HT-29 (cell line): ENCODE measurements at regions not wholly inside any gene's neighbourhood (a gene's known extent, or its start where the extent isn't known, plus 50 kb on each side); places are given as distances from the start of the nearest gene placed in this dataset.
"Not testable (repeated sequence)": the region's sequence is repeated elsewhere in the genome, so short reads cannot be mapped to it uniquely, and the experiment has no call there.

ENCODE experiments used
- DNase-seq: peaks from one replicate; pipeline ENCODE4 v3.0.0-alpha.2; 2015; ENCODE audit warnings: low spot score

DNA sequence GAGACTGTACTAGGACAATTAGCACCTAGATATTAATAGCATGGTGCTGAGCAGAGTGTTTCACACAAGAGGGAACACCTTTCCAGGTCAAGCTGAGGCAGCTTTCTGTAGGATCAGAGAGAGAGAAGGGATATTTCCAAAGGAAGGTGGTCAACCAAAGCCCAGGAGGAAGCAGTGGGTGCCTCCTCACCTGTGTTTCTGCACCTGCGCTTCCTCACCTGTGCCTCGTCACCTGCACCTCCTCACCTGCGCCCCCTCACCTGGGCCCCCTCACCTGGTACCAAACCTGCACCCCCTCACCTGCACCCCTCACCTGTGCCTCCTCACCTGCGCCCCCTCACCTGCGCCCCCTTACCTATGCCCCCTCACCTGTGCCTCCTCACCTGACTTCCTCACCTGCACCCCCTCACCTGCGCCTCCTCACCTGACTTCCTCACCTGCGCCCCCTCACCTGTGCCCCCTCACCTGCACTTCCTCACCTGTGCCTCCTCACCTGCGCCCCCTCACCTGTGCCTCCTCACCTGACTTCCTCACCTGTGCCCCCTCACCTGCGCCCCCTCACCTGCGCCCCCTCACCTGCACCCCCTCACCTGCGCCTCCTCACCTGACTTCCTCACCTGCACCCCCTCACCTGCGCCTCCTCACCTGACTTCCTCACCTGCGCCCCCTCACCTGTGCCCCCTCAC lies 67.9 kb downstream of the TTLL2 start:
- no peak for DNase-seq

GRCh38 chr6:167393731-167394130 lies 68.8 kb downstream of the TTLL2 start:
- DNase-seq = no peak

DNA sequence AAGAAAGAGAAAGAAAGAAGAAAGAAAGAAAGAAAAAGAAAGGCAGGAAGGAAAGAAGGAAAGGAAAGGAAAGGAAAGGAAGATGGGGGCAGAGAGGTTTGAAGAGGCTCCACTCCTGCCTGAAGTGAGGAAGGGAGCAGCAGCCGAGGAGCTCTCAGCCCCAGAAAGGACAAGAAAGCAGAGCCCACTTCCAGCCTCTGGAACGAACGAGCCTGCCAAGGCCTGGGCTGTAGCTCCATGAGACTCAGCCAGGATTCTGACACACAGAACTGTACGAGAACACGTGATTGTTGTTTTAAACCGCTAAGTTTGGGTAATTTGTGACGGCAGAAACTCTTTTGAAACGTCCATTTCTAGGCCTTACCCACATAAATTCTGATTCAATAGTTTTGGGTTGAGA lies 69.5 kb downstream of the TTLL2 start:
- DNase-seq = no peak

GRCh38 chr6:167394820-167395219 lies 69.9 kb downstream of the TTLL2 start:
- DNase-seq = no peak

GRCh38 chr6:167396068-167396658 lies 71.3 kb downstream of the TTLL2 start:
- no peak for DNase-seq

DNA sequence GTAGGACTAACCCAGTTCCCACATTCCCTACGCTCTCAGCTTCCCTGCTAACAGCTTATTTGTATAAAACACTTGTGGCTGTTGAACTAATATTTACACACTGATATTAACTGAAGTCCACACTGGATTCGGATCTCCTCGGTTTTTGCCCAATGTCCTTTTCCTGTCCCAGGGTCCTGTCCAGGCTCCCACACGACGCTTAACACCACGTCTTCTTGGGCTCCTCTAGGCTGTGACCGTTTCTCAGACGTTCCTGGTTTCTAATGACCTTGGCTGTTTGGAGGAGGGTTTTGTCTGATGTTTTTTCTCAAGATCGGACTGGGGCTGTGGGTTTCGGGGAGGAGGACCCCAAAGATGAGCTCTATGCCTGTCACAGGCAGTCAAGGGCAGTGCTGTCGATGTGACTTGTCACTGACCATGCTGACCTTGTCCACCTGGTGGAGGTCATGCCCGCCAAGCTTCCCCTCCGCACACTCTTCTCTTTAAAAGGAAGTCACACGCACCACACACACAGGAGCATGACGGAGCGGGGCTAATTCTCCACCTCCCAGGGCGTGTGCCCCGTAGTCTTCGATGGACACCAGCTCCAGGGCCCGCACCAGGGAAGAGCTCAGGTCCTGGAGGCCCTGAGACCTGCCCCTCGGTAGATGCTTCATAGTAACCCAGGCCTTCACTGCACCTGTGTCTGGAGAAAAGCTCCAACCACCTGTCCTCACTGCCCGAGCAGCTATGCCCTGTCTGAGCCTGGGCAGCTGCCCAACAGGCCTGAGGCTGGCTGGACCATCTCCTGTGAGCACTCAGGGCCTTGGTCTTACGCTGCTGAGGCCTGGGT lies 72.0 kb downstream of the TTLL2 start:
- DNase-seq = no peak

DNA sequence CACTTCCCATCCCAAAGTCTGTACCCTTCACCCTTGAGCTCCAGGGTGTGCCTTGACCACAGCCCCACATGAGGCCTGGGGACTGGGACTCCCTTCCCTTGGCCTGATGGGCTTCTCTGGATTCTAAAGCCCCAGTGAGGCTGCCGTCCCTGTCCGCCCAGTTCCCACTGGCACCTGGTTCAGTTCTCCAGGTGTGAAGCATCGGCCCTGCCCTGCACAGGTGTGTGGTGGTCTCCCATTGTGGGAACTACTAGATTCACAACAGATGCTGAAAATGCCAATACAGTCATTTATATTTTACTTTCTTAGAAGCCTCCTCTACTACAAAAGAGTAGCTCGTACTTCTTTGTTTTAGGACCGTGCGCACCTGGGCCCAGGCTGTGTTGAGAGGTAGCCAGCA lies 72.8 kb downstream of the TTLL2 start:
- DNase-seq = no peak

DNA sequence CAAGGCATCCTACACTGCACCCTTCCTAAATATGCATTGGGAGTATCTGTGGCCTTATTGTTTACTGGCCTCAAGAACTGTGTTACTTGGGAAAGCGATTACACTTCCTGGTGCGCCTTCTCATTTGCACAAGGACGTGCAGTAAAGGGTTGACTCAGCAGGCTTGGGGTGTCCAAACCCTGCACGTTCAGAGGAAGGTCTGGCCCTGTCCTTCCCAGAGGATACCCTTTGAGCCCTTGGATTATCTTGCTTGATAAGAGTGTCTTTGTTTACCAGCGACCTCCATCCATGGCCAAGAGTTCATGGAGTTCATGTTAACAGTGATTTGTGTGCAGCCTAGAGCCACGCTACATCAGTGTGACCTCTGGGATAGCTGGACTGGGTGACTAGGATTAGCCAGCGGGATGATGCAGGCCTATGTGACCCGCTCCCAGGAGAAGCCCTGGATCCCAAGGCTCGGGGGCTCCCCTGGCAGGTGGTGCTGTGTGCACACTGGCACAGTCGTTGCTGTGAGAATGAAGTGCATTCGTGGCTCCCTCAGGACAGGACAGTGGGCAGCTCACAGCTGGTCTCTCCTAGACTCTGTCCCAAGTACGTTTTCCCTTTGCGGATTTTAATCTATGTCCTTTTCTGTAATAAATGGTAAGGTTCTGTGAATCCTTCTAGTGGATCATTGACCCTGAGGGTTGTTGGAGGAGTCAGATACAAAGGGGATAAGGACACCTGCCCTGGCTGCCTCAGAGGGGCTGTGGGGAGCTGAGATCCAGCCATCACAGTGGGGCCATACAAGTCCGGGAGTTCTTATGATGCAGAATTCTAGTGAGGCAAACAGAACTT lies 73.5 kb downstream of the TTLL2 start:
- DNase-seq = no peak

GRCh38 chr6:167399051-167399387 lies 74.1 kb downstream of the TTLL2 start:
- no peak for DNase-seq

DNA sequence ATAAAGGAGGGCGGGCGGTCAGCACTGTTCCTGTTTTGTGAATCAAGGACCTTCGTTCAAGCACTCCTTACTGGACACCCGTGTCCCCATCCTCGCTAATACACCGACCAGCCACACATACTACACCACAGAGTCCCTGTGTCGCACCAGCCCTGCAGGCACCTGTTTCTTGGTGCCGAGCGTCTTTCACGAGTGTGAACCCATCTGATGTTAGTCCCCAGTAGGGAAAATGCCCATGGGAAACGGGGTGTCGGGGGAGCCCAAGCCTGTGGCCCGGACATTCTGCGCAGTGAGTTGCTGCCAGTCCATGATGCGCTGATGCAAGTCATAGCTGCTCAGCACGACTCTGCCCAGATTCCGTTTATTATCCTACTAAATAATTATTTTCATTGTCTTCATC lies 74.7 kb downstream of the TTLL2 start:
- no peak for DNase-seq

- DNase-seq = no peak
Observed at GRCh38 chr6:167400482-167401138, 75.7 kb downstream of the TTLL2 start.

DNA sequence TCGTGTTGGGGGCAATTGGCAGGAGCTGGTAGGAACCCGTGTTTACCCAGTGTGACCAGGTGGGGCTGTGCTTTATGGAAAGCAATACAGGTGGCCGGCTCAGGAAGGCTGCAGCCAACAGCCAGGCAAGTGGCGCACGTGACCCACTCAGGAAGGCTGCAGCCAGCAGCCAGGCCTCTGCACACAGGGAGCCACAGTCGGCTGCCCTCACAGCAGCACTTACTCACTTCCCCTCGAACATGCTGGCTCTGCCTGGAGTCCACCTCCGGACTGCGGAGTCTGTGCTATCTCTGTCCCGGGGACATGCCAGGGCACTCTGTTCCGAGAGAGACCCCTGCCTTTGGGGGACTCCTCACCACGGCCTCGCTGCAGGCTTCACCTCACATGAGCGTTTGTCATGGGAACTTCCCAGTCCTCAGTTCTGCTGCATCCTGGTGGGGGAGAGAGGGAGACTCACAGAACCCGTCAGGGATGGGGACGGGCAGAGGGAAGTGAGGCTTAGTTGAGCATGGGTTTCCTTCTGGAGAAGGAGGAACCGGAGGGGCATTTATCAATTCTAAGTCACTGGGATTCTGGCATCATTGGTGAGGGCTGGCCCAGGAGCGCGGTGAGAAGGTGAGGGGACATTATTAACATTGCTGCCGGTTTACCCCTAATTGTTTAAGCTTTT lies 76.8 kb downstream of the TTLL2 start:
- no peak for DNase-seq

DNA sequence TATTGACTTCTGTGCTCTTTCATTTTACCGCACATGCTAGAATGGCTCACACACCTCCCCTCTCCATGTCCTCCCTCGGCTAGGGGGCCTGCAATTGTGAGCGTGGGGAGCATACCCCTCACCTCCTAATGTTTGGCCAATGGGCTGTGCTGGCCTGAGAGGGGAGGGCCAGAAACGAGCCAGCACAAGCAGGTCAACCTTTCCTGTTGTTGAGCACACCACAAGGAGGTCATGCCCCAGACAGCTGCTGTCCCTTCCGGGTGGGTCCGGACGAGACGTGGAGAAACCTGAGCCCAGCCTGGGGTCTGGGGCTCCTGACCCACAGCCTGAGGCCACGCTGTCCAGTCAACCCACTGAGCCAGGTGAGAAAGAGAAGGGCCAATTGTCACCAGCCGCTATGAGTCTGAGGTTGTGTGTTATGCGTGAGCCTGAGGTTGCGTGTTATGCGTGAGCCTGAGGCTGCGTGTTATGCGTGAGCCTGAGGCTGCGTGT lies 77.4 kb downstream of the TTLL2 start:
- DNase-seq = no peak

- DNase-seq = no peak
Observed at GRCh38 chr6:167403427-167403826, 78.5 kb downstream of the TTLL2 start.

DNA sequence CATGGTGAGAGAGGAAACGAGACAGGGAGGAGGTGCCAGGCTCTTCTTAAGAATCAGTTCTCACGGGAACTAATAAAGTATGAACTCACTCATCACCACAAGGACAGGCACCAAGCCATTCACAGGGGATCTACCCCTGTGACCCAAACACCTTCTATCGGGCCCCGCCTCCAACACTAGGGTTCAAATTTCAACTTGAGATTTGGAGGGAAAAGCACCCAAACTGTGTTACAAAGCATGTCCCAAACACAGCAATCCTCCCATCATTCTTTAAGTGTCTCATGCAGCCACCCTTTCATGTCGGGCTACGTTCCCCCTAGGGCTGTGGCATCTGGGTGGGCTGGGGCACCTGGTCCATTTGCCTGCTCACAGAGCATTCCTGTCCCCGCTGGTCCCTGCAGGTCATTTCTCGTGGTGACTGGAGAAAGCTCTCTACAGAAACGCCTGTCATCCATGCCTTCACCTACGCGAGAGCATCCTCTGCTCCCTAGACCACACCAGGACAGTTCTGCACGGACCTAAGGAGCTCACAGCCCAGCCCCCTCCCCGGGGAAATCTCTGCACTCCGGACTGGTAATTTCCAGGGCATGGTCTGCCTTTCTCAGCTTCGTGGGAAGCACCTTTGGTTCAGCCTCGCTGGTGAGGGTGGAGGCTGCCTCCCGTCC lies 79.6 kb downstream of the TTLL2 start:
- no peak for DNase-seq

GRCh38 chr6:167405778-167406532 lies 81.1 kb downstream of the TTLL2 start:
- DNase-seq = no peak

- not testable (repeated sequence) for DNase-seq
Observed at GRCh38 chr6:167406533-167407238, 81.8 kb downstream of the TTLL2 start.

GRCh38 chr6:167407239-167408064 lies 82.6 kb downstream of the TTLL2 start:
- no peak for DNase-seq
